GM12878 (cell line): ENCODE measurements at regions not wholly inside any gene's neighbourhood (a gene's known extent, or its start where the extent isn't known, plus 50 kb on each side); places are given as distances from the start of the nearest gene placed in this dataset.

ENCODE experiments used
- EZH2 ChIP-seq: IDR thresholded peaks from 2 replicates; pipeline ENCODE4 v1.6.1; 2012; ENCODE audit warnings: low read depth, mild to moderate bottlenecking, control low read depth, inconsistent platforms, low read length, borderline replicate concordance; ENCODE audit not compliant: control insufficient read depth
- POLR2AphosphoS5 ChIP-seq: IDR thresholded peaks from 2 replicates; pipeline ENCODE4 v1.6.1; 2011; ENCODE audit warnings: mild to moderate bottlenecking, low read length, inconsistent platforms

- no peak for TF ChIP-seq POLR2AphosphoS5
- TF ChIP-seq EZH2: no peak
Measured at GRCh38 chr13:95391362-95391761, 90.1 kb upstream of the ABCC4 start.
